BE2C (cell line): ENCODE measurements at regions not wholly inside any gene's neighbourhood (a gene's known extent, or its start where the extent isn't known, plus 50 kb on each side); places are given as distances from the start of the nearest gene placed in this dataset.

Experiments used
- DNase-seq: peaks from one replicate; pipeline ENCODE4 v3.0.0-alpha.2; 2020
- H3K27me3 ChIP-seq: fragments of 250-450 bp; sonication (Bioruptor Pico); 2 replicates; pipeline ENCODE4 v1.5.1; 2020; ENCODE audit warnings: mild to moderate bottlenecking
- H3K36me3 ChIP-seq: fragments of 250-450 bp; sonication (Bioruptor Pico); 2 replicates; pipeline ENCODE4 v1.5.1; 2020; ENCODE audit warnings: mild to moderate bottlenecking
- H3K4me1 ChIP-seq: fragments of 250-450 bp; sonication (Bioruptor Pico); 2 replicates; pipeline ENCODE4 v1.5.1; 2020
- H3K4me3 ChIP-seq: 2 replicates; pipeline ENCODE4 v1.5.1; 2011; ENCODE audit warnings: low read depth, low read length
- H3K9me3 ChIP-seq: fragments of 250-450 bp; sonication (Bioruptor Pico); 2 replicates; pipeline ENCODE4 v1.5.1; 2020
- CTCF ChIP-seq: IDR thresholded peaks from 2 replicates; pipeline ENCODE4 v1.5.1; 2012; ENCODE audit warnings: mild to moderate bottlenecking, low read depth, low read length

DNA sequence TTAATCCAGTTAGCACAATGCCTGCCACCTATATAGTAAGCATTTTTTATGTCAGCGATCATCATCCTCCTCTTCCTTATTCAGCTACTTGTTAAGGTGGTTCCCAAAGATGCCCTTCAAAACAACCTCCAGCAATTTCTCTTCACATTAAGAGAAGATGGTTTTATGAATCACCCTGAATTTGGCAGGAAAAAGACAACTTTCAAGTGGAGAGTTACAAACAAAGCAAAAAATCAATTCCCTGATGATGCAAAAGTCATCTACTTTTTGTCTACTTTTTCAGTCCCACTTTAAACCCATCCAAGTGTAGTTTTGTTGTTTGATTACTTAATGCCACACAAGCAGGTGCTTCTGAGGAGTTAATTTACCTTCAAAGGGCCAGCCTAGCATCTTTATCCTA, 139.1 kb upstream of the SERP2 start:
- no peak for TF ChIP-seq CTCF
- H3K27me3 ChIP-seq: no peaks in the 10 kb centered on the region
- DNase-seq: no peak
- no peaks in the 10 kb centered on the region for H3K9me3 ChIP-seq
- H3K4me3 ChIP-seq: no peak overlapping the region
- H3K36me3 ChIP-seq: no peaks in the 10 kb centered on the region
- H3K4me1 ChIP-seq: peaks cover 3% of the 10 kb centered on the region

GRCh38 chr13:44236370-44236769, 137.3 kb upstream of the SERP2 start:
- Histone ChIP-seq H3K9me3 (no peaks in the 10 kb centered on the region), H3K27me3 (no peaks in the 10 kb centered on the region), H3K36me3 (no peaks in the 10 kb centered on the region), H3K4me3 (no peak overlapping the region), H3K4me1 (peaks cover 3% of the 10 kb centered on the region; the same call in 1 of the 2 replicates)
- no peak for DNase-seq
- no peak for TF ChIP-seq CTCF

DNA sequence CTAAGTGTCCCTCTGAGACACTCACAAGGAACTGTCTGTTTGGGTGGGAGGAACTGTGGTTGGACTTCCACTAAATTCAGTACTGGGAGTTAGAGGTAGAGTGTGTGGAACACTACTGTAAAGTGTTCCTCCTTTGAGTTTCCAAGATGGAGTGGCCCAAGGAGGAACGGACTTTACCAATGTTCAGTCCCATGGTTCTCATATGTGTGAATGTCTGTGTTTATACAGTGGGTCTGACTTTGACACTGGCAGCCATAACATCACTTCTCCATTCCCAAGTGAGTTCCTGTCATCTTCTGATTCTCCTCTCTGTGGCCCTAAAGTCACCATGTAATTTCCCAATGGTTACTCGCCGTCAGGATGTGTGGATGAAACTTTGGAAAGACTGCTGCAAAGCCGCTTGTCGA, 136.8 kb upstream of the SERP2 start:
- no peaks in the 10 kb centered on the region for H3K36me3 ChIP-seq
- no peak for TF ChIP-seq CTCF
- no peaks in the 10 kb centered on the region for H3K9me3 ChIP-seq
- peaks cover 3% of the 10 kb centered on the region; the same call in 1 of the 2 replicates for H3K4me1 ChIP-seq
- H3K27me3 ChIP-seq: no peaks in the 10 kb centered on the region
- no peak for DNase-seq
- no peak overlapping the region for H3K4me3 ChIP-seq

DNA sequence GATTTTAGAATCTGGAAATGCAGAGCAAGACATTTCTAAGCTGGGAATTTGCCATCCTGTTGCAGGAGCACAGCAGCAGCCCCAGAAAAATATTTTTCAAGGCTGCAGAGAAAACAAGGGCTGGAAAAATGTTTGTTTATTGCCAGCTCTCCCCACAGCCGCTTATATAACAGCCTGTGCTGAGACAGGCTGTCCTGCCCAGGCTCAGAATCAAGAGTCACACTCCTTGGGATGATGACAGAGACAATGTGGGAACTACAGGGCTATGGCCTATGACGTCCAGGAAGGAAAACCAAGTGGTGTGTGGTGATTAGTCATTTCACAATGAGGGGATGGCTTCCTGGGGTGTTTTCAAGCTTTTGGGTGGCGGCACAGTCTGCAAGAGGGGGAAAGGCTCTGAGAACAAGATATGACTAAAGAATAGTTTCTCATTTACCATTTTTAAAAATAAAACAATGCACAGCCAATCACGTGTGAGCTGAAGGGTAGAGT, 136.3 kb upstream of the SERP2 start:
- H3K9me3 ChIP-seq: no peaks in the 10 kb centered on the region
- no peaks in the 10 kb centered on the region for H3K27me3 ChIP-seq
- H3K36me3 ChIP-seq: no peaks in the 10 kb centered on the region
- no peak for TF ChIP-seq CTCF
- DNase-seq: no peak
- H3K4me3 ChIP-seq: no peak overlapping the region
- peaks cover 3% of the 10 kb centered on the region; the same call in 1 of the 2 replicates for H3K4me1 ChIP-seq

DNA sequence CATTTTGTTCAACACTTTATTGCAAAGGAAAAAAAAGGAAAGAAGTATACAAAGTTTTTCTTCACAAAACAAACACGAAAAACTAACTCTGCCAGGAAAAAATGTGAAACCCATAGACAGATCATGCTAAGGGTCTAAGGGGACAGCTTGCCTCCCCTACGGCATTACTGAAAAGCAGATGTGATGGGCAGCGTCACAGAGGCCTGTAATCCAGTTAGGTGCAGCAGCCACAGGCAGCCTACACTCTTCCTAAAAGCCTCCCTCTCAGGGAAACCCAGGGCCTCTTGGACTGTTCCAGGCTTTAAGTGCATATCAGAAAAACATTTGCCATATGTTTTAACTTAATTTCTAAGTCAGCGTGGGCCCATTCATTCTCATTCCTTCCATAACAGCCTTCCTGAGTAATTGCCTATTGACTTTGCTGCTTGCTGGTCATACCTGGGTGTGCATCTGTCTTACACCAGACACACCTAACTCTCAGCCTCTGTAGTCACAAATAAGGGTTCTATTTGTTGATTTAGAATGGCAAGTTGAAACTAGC, 135.7 kb upstream of the SERP2 start:
- H3K9me3 ChIP-seq: no peaks in the 10 kb centered on the region
- H3K4me3 ChIP-seq: no peak overlapping the region
- DNase-seq: peak; percentile 71
- no peak for TF ChIP-seq CTCF
- peaks cover 4% of the 10 kb centered on the region; the same call in 1 of the 2 replicates for H3K4me1 ChIP-seq
- no peaks in the 10 kb centered on the region for H3K36me3 ChIP-seq
- no peaks in the 10 kb centered on the region for H3K27me3 ChIP-seq

- H3K4me1 ChIP-seq: peaks cover 8% of the 10 kb centered on the region
- DNase-seq: no peak
- TF ChIP-seq CTCF: no peak
- H3K9me3 ChIP-seq: no peaks in the 10 kb centered on the region
- no peaks in the 10 kb centered on the region for H3K36me3 ChIP-seq
- no peaks in the 10 kb centered on the region for H3K27me3 ChIP-seq
- no peak overlapping the region for H3K4me3 ChIP-seq
These were observed 132.9 kb upstream of the SERP2 start for GRCh38 chr13:44240611-44241145.
